NCI-H82 treated with DMSO at 0.1 percent for 48 hours (cell line): ENCODE measurements at regions not wholly inside any gene's neighbourhood (a gene's known extent, or its start where the extent isn't known, plus 50 kb on each side); places are given as distances from the start of the nearest gene placed in this dataset.

Experiments used
- DNase-seq: peaks from one replicate; lab custom pipeline; 2025; ENCODE audit not compliant: unreplicated experiment; lab: John Stamatoyannopoulos, UW

GRCh38 chr1:84759756-84760155 lies 69.5 kb upstream of the SSX2IP start:
- no peak for DNase-seq

- no peak for DNase-seq
Measured at GRCh38 chr1:84758968-84759491, 68.8 kb upstream of the SSX2IP start.

GRCh38 chr1:84758476-84758875 lies 68.2 kb upstream of the SSX2IP start:
- no peak for DNase-seq

GRCh38 chr1:84757301-84757700 lies 67.0 kb upstream of the SSX2IP start:
- no peak for DNase-seq

GRCh38 chr1:84756455-84757082 lies 66.3 kb upstream of the SSX2IP start:
- DNase-seq, result no peak

DNA sequence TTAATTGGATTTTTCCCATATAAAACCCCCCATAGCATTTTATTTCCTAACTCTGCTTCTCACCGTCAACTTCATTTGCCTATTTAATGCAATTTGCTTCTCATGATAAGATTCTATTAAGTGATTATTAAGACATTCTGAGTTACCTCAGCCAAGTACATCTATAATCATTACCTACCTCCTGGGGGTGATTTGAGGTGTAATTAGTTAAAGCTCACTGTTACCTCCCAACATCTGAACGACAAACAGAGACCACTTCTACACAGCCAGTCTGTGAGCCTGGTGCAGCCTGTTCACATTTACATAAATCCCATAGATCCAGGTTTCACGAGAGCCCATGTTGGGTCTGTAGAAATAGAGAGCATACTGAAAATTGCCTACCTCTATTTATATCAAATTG lies 65.7 kb upstream of the SSX2IP start:
- DNase-seq, result no peak

DNA sequence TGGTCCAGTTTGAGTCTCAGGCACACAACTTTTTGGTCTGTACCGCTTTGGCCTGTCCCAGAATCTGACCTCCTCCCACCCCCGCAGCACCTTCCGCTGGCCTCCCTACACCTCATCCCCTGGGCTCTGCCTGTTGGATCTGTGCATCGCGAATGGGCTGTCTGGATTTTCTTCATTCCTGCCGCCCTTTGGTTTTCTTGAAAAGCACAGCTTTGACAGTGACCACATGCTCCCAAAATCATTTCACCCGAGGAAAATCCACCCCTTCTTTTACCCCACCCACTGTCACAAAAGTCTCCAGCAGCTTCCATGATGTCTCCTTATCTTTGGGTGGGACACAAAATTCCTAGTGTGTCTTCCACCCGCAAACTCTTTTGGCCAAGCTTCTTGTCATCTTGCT lies 65.0 kb upstream of the SSX2IP start:
- no peak for DNase-seq

DNA sequence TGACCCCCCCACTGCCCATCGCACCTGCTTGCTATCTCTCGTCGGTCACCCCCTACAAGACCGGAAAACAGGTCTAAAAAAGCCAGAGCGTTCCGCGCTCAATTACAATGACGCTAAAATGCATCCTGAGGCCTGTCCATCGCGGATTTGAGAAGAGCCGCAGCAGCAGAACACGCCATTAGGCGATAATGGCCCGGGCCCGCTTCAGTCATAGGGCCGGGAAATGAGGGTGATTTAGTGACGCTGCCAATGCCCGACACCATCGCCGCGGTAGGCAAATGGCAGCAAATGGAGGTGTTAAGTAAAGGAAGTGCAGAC lies 64.1 kb upstream of the SSX2IP start:
- DNase-seq, result no peak

DNA sequence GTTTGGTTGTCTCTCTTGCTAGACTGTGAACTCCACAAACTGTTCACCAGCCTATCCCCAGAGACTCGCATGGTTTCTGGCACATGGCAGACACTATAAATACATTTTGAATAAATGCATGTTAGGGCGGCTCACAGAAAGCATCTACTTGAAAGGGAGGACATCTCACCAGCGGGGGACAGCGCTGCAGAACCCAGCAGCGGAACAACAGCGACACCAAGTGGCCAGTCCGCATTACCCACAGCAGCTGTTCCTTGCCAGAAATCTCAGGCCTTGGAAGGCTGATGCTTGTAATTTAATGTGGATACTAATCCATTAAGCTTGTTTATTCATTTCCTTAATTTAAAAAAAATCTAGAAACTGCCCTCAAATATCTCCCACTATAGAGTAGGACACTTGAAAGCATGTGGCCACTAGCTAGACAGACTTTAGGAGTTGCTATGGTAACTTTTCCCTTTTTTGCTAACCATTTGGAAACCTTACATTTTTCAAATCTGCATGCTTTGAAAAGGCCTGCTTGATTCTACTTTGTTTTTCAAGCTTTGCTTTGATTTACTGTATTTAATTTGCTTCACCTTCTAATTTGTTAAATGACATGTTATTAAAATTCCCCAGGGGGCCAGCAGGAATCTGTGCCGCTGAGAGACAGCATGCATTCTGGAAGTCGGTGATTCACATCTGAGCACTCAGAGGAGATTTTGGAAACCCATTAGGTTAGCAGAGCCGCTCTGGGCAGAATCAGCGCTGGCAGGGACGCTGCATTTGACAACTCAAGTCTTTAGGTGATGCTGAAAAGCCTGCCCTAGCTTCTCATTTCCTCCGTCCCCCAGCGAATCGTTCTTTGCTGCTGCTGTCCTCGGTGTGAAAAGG lies 63.5 kb upstream of the SSX2IP start:
- DNase-seq, result peak; percentile 67

GRCh38 chr1:84750110-84750730 lies 60.0 kb upstream of the SSX2IP start:
- no peak for DNase-seq

DNA sequence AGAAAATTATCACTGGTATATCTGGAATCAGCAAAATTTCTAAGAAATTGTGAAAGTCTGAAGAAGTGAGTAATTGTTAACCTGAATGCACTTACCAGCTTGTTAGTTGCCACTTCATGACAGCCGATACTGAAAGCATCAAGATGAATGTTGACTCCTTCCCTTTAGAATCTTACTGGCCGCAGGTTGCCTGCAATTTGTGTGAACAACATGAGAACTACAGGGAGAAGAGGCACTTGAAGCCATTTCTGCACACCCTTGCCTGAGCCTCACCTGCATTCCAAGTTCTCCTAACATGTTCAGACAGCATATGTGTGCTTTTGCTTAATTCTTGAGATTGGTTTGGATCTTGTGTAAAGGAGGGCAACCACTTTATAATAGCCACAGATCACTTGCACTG lies 59.2 kb upstream of the SSX2IP start:
- no peak for DNase-seq

- no peak for DNase-seq
Measured at GRCh38 chr1:84748364-84748763, 58.1 kb upstream of the SSX2IP start.

GRCh38 chr1:84745857-84746256 lies 55.6 kb upstream of the SSX2IP start:
- DNase-seq, result no peak

GRCh38 chr1:84743896-84744295 lies 53.6 kb upstream of the SSX2IP start:
- DNase-seq, result no peak

- no peak for DNase-seq
Measured at GRCh38 chr1:84742653-84743052, 52.4 kb upstream of the SSX2IP start.

DNA sequence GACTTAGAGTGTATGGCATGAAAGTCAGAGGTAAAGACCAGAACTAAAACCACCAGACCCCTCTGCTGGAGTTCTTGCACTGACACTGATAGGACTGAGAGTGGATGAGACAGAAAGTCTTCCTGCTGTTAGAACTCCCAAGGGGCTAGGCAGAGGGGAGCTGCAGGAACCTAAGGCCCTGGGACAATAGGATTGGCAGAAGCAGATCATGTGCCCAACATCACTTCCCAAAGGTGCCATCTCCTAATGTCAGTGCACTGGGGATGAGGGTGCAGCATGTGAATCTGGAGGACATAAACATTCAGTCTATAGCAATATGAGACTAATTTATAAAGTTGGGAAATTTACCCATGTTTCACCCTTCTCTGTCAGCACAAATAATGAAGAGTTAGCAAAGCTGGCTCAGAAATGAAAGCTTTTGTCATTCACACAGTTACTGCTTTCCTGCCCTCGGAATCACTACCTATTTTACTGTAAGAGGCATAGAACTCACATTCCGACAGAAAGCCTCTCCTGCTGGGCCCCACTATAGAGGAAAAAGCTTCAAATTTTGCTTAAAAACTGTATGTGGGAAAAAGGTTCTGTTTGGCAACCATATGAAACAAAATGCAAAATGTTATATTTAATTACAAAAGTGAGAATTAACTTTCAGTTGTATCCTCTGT lies 49.9 kb upstream of the SSX2IP start:
- no peak for DNase-seq
